GM12873 (cell line): ENCODE measurements at regions not wholly inside any gene's neighbourhood (a gene's known extent, or its start where the extent isn't known, plus 50 kb on each side); places are given as distances from the start of the nearest gene placed in this dataset.

Experiments
- TF ChIP-seq, protein P1 (sequence below): IDR thresholded peaks from 2 replicates; pipeline ENCODE4 v1.5.1; 2012; ENCODE audit warnings: low read depth, mild to moderate bottlenecking, moderate library complexity, low read length, control low read depth; ENCODE audit not compliant: insufficient read depth; ENCODE audit errors: missing control alignments

DNA sequence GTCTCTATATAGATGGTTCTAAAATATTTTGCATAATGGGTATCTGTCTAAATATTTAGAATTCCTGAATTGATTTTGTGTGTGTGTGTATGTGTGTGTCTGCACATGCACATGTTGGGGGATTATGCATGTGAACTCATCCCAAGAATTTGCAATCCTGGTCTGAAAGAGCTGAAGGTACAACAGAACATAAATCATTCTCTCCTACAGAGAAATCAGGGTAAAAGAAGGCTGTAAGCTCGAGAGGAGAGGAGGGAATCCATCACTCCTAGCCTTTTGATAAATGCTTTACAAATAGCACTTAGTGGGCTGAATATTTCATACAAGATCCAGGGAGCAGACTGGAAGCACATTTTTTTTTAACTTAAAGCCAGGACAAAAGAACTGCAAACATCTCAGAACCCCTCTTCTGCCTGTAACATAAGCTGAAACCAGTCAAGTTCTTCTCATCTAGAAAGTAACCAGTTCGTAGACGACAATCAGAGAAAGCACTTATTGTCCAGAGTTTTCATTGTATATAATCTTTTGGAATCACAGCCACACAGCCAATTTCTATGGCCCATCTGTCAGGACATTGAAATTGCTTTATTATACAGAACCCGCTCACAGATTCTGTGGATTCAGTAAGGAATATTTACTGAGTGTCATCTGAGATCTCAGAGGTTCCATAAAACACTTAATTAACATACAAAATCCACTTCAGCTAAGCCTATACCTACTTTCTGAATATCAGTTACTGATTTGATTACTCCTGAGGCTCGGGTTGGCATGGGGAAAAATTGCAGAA is 541.4 kb upstream of the ZNF462 start:
- TF ChIP-seq, protein P1, sequence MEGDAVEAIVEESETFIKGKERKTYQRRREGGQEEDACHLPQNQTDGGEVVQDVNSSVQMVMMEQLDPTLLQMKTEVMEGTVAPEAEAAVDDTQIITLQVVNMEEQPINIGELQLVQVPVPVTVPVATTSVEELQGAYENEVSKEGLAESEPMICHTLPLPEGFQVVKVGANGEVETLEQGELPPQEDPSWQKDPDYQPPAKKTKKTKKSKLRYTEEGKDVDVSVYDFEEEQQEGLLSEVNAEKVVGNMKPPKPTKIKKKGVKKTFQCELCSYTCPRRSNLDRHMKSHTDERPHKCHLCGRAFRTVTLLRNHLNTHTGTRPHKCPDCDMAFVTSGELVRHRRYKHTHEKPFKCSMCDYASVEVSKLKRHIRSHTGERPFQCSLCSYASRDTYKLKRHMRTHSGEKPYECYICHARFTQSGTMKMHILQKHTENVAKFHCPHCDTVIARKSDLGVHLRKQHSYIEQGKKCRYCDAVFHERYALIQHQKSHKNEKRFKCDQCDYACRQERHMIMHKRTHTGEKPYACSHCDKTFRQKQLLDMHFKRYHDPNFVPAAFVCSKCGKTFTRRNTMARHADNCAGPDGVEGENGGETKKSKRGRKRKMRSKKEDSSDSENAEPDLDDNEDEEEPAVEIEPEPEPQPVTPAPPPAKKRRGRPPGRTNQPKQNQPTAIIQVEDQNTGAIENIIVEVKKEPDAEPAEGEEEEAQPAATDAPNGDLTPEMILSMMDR: no peak

DNA sequence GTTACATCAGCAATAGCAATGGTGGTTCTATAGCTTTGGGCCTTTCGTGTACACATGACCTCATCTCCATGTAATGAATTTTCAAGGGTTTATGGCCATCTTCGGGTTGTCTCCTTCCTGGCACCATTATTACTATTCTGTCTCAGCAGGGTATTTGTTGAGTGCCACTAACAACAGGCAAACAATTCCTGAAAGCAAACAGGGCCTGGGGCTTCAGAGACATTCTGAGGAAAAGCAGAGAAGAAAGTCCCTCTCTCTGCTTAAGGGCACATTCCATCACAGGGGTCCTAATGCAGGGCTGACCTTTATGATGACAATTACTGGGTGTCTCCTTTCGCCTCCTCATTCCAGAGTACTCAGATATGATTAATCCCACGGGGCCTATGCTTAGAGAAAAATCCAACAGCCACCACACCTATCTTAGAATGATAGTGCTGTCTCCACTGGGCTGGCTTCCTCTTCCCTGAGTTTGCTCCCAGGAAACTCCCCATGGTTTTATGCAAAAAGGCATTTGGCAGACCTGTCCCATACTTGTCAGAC is 540.2 kb upstream of the ZNF462 start:
- TF ChIP-seq, protein P1: no peak

DNA sequence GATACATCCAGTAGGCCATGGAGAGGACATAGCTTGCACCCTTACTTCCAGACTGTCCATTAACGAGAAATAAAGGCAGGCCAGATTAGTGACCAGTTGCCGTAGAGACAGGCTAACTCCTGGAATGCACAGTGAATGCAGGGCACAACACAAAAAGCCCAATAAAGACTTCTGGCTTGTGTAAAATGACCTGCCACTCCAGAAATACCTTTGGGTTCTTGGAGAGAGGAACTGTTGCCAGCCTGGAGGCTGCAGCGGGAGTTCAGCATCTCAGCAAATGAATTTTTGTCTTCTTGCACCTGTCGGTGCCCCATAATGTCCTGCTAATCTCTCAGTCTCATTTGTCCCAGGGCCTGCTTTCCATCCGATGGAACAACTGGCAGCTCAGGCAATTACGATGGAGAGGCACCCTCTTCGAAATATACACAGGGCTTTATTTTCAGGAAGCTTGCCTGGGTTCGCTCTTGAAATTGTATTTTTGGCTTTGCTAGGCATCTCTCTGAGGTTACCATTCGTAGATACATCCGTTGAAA is 538.8 kb upstream of the ZNF462 start:
- TF ChIP-seq, protein P1: no peak

DNA sequence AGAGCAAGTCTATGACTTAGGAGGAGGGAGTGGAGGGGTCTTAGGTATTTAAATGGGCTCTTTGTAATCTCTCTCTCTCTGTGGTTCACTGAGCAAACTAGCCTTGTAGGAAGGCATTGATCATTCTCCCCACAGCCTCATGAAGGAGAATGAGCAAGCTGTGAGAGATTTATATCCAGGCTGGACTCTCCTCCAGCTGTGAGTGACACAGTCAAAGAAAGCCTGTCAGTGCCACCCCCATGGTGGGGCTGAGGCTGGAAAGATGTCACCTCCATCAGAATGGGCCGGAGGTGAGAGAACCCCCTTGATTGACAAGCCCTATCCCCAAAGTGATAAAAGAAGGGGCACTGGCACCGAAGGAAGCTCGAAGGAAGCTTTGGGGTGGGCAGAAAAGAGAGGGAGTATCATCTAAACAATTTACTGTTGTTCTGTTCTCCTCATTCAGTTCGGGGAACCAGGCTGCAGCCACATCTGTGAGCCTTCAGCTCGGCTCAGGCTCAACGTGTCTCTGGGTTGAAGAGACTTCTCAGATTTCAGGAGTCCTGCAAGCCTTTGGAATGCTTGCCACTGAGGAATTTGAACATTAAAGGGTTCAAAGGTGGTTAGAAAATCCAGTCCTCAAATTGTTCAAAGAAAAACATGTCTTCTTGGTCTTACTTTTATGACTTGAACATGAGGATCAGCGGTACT is 538.2 kb upstream of the ZNF462 start:
- TF ChIP-seq, protein P1: no peak

DNA sequence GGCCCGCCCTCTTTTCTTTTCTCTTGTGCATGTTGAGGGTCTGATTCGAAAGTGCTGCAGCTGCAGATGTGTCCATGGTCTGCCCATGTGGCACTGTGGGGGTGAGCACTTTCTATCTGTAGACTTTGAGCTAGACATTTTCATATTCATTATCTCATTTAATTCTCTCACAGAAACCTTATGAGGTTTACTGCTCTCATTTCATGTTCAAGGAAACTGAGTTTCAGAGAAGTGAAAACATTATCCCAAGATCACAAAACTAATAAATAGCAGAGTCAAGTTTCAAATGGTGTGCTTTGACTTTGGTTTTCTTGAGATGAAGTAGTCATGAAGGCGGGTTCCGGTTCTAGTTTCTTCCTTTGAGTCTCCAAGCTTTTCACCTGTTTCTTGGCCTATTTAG is 536.5 kb upstream of the ZNF462 start:
- TF ChIP-seq, protein P1: no peak

DNA sequence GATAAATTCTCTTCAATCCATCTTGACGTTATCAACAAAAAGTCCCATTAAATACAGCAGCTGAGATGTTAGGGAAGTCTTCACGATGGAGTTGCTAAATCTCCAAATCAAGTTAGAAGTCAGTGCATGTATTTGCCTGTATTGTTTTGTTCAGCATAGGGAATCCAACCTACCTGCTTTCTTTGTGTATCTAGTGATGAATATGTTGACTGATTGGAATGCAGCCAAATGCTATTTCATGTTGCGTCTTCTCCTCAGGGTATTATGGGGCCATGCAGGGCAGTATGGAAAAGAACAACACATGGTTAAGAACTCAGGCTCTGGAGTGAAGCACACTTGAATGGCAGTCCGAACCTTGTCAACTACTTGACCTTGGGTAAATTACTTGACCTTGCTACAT is 529.5 kb upstream of the ZNF462 start:
- TF ChIP-seq, protein P1: no peak

DNA sequence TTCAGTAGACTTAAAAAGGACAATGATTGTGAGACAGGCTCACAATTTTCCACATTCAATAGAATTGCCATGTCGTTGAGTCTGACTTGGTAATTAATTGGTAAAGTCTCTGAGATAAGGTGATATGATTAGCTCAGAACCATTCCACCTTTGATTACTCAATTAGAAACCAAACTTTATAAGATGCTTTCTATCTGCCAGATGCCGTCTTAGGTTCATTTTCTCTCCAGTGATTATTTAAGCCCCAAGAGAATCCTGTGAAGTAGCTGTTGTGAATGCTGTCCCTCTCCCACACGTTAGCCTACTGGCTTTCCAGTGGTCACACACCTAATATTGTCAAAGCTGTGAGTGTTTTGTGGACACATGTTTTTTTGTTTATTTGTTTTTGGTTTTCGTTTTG is 528.9 kb upstream of the ZNF462 start:
- TF ChIP-seq, protein P1: no peak
